HG03354 (cell line): ENCODE measurements at regions not wholly inside any gene's neighbourhood (a gene's known extent, or its start where the extent isn't known, plus 50 kb on each side); places are given as distances from the start of the nearest gene placed in this dataset.
"Not testable (repeated sequence)": the region's sequence is repeated elsewhere in the genome, so short reads cannot be mapped to it uniquely, and the experiment has no call there.

Experiments
- ATAC-seq: cut with Tn5 transposase; IDR thresholded peaks from one replicate; pipeline ENCODE4 v1.9.1; 2021; ENCODE audit warnings: mild to moderate bottlenecking; ENCODE audit not compliant: unreplicated experiment, poor library complexity, severe bottlenecking

GRCh38 chr4:11954093-11954492 lies 525.4 kb upstream of the HS3ST1 start:
- no peak for ATAC-seq

GRCh38 chr4:11949355-11949754 lies 520.7 kb upstream of the HS3ST1 start:
- ATAC-seq, result no peak

GRCh38 chr4:11947629-11948028 lies 518.9 kb upstream of the HS3ST1 start:
- not testable (repeated sequence) for ATAC-seq

- ATAC-seq, result no peak
Measured at GRCh38 chr4:11937941-11938340, 509.2 kb upstream of the HS3ST1 start.

- no peak for ATAC-seq
Measured at GRCh38 chr4:11931266-11931820, 502.6 kb upstream of the HS3ST1 start.

- ATAC-seq, result no peak
Measured at GRCh38 chr4:11929080-11929479, 500.4 kb upstream of the HS3ST1 start.

GRCh38 chr4:11919316-11919715 lies 490.6 kb upstream of the HS3ST1 start:
- no peak for ATAC-seq

- no peak for ATAC-seq
Measured at GRCh38 chr4:11914406-11914805, 485.7 kb upstream of the HS3ST1 start.

- ATAC-seq, result no peak
Measured at GRCh38 chr4:11912886-11913285, 484.2 kb upstream of the HS3ST1 start.

GRCh38 chr4:11910812-11911211 lies 482.1 kb upstream of the HS3ST1 start:
- ATAC-seq, result no peak

- no peak for ATAC-seq
Measured at GRCh38 chr4:11908712-11909111, 480.0 kb upstream of the HS3ST1 start.

- ATAC-seq, result no peak
Measured at GRCh38 chr4:11908205-11908604, 479.5 kb upstream of the HS3ST1 start.

GRCh38 chr4:11904846-11905739 lies 476.4 kb upstream of the HS3ST1 start:
- ATAC-seq, result no peak

- ATAC-seq, result no peak
Measured at GRCh38 chr4:11904117-11904535, 475.4 kb upstream of the HS3ST1 start.

- ATAC-seq, result no peak
Measured at GRCh38 chr4:11901089-11901488, 472.4 kb upstream of the HS3ST1 start.

GRCh38 chr4:11900359-11900758 lies 471.7 kb upstream of the HS3ST1 start:
- no peak for ATAC-seq

GRCh38 chr4:11898796-11899195 lies 470.1 kb upstream of the HS3ST1 start:
- ATAC-seq, result no peak

- no peak for ATAC-seq
Measured at GRCh38 chr4:11895766-11896165, 467.1 kb upstream of the HS3ST1 start.

GRCh38 chr4:11894977-11895376 lies 466.3 kb upstream of the HS3ST1 start:
- no peak for ATAC-seq

GRCh38 chr4:11894221-11894620 lies 465.5 kb upstream of the HS3ST1 start:
- no peak for ATAC-seq

GRCh38 chr4:11889099-11889498 lies 460.4 kb upstream of the HS3ST1 start:
- no peak for ATAC-seq
